ENCODE measurements at regions not wholly inside any gene's neighbourhood (a gene's known extent, or its start where the extent isn't known, plus 50 kb on each side); places are given as distances from the start of the nearest gene placed in this dataset.

DNA sequence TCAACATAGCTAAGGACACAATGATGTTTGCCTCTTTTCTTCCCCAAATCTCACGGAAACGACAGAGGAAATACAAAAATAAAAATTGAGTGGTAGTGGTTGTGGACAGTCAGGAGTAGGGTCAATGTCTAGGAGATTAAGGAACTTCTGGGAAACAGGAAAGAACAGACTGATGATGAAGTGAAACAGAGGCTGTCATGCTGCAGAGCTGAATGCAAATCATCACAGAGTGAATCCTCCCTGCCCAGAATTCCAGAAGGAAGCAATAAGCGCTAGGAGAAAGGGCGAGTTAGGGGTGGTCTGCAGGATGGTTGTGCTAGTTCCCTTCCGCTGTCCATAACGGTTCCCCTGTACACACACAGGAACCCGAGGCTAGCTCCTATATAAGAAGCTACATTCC, 64.7 kb upstream of the POMGNT2 start:
- peaks cover 13% of the 10 kb centered on the region for H3K27me3 Mint-ChIP-seq
- POLR2A ChIA-PET, result interaction anchor here (2.8 kb wide), 1 partner anchor 9 kb away, joined by 10 read pairs; no protein-coding TSS in a partner anchor

DNA sequence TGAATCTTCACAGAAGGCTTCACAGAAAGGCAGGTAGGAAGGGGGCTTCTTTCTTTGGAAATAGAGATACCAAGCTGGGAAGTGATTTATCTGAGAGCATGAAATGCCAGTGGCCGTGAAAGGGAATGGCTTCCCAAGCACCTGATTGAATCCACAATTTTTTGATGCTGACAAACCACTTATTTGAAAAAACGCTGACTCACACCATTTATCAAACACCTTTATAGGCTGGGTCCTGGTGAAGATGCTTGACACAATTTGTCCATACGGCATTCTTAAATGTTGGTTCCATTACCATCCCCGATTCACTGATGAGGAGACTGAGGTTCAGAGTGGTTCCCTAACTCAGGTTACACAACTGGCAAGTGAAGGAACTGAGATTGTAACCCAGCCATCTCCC, 64.1 kb upstream of the POMGNT2 start:
- Mint-ChIP-seq H3K4me3 (no peak overlapping the region), H3K4me1 (no peaks in the 10 kb centered on the region), H3K36me3 (ENCODE audit: low read depth) (peaks cover 52% of the 10 kb centered on the region), H3K27me3 (peaks cover 13% of the 10 kb centered on the region), H3K9me3 (peaks cover 53% of the 10 kb centered on the region), H3K27ac (no peak overlapping the region)
- CTCF ChIA-PET, result interaction anchor here (2.0 kb wide), 1 partner anchor 9 kb away, joined by 8 read pairs; no protein-coding TSS in a partner anchor
- no peak for DNase-seq
- POLR2A ChIA-PET, result interaction anchor here (2.8 kb wide), 1 partner anchor 10 kb away, joined by 10 read pairs; no protein-coding TSS in a partner anchor

More for the DNA sequence above, 64.7 kb upstream of the POMGNT2 start:
- no peak overlapping the region for H3K4me3 Mint-ChIP-seq
- CTCF ChIA-PET, result interaction anchor here (2.0 kb wide), 1 partner anchor 9 kb away, joined by 8 read pairs; no protein-coding TSS in a partner anchor
- DNase-seq, result no peak
- no peak overlapping the region for H3K27ac Mint-ChIP-seq
- no peaks in the 10 kb centered on the region for H3K4me1 Mint-ChIP-seq
- H3K9me3 Mint-ChIP-seq, result peaks cover 55% of the 10 kb centered on the region
- H3K36me3 Mint-ChIP-seq (ENCODE audit: low read depth), result peaks cover 50% of the 10 kb centered on the region

DNA sequence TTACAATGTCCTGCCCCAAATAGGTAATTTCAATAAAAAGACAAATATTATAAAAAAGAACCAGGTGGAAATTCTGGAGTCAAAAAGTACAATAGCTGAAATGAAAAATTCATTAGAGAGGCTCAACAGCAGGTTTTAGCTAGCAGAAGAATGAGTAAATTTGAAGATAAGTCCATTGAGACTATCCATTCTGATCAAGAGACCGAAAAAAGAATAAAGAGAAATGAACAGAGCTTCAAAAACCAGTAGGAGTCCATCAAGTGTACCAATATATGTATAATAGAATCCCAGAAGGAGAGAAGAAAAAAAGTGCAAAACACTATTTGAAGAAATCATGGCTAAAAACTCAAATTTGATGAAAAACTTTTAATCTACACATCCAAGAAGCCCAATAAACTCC, 60.5 kb upstream of the POMGNT2 start:
- Mint-ChIP-seq H3K27ac (no peak overlapping the region), H3K36me3 (ENCODE audit: low read depth) (peaks cover 39% of the 10 kb centered on the region), H3K27me3 (peaks cover 7% of the 10 kb centered on the region), H3K9me3 (peaks cover 30% of the 10 kb centered on the region), H3K4me3 (no peak overlapping the region), H3K4me1 (peaks cover 28% of the 10 kb centered on the region)
- ChIA-PET CTCF (no interaction called here), POLR2A (interaction anchor here (0.9 to 1.8 kb wide), 3 partner anchors 8 to 120 kb away, joined by 3 to 6 read pairs (median 5); partner anchors contain the start of gene SNRK)
- no peak for DNase-seq

DNA sequence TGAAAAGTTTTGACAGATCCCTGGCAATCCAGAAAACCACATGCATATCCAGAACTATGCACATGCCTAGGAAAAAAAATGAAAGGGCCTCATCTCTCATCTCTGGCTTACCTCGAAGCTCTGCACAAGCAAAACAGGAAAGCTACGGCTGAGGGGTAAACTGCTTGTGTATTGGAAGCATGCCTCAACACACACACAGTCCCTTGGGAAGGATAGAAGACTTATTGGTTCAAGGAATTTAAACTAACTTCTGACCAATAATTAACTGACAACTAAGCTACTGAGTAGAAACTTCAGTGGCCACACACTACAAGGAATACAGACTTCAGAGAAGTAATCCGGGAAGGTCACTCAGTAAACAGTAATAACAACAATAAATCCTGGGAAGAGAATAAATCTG, 59.9 kb upstream of the POMGNT2 start:
- no peak for DNase-seq
- peaks cover 28% of the 10 kb centered on the region for H3K4me1 Mint-ChIP-seq
- H3K9me3 Mint-ChIP-seq, result peaks cover 28% of the 10 kb centered on the region
- peaks cover 5% of the 10 kb centered on the region for H3K27me3 Mint-ChIP-seq
- H3K27ac Mint-ChIP-seq, result no peak overlapping the region
- ChIA-PET POLR2A (interaction anchor here (0.9 to 1.8 kb wide), 3 partner anchors 8 to 121 kb away, joined by 3 to 6 read pairs (median 5); partner anchors contain the start of gene SNRK), CTCF (interaction anchor here (0.6 to 4.1 kb wide), 2 partner anchors 14 to 169 kb away, joined by 3 to 28 read pairs; no protein-coding TSS in a partner anchor)
- no peak overlapping the region for H3K4me3 Mint-ChIP-seq
- peaks cover 34% of the 10 kb centered on the region for H3K36me3 Mint-ChIP-seq (ENCODE audit: low read depth)

DNA sequence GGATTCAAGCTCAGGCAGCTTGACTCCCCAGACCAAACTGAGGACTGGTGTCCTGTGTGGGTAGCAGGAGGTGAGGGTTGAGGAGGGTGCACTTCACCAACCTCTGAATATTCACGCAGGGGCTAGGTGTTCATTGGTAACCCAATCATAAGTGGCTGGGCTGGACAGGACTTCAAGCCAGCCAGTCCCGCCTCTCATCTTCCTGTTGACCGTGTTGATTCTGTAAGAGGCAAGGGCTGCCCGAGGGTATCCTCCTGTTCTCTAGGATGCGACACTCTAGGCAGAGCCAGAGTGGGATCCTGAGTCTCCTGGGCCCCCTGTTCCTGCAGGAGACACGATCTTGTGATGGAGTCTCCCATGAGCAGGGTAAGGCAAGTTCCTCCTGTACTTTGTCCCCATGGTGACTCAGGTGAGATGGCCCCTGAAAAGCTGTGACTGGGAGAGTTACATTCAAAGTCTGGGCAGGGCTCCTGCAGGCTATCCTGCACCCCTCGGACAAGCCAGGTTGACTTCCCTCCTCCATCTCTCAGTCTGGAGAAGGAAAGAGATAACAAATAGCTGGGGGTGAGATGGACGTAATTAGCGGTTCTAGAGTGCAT, 58.1 kb upstream of the POMGNT2 start:
- H3K9me3 Mint-ChIP-seq, result peaks cover 21% of the 10 kb centered on the region
- H3K4me1 Mint-ChIP-seq, result peaks cover 28% of the 10 kb centered on the region
- ChIA-PET CTCF (interaction anchor here (0.9 to 4.1 kb wide), 4 partner anchors 16 to 214 kb away, joined by 3 to 28 read pairs (median 9); partner anchors contain the start of gene SNRK), POLR2A (interaction anchor here (1.0 to 2.7 kb wide), 4 partner anchors 11 to 30 kb away, joined by 3 to 41 read pairs (median 6); no protein-coding TSS in a partner anchor)
- peaks cover 31% of the 10 kb centered on the region for H3K36me3 Mint-ChIP-seq (ENCODE audit: low read depth)
- H3K4me3 Mint-ChIP-seq, result no peak overlapping the region
- peaks cover 2% of the 10 kb centered on the region for H3K27me3 Mint-ChIP-seq
- DNase-seq, result no peak
- H3K27ac Mint-ChIP-seq, result peak overlapping the region; percentile 97

DNA sequence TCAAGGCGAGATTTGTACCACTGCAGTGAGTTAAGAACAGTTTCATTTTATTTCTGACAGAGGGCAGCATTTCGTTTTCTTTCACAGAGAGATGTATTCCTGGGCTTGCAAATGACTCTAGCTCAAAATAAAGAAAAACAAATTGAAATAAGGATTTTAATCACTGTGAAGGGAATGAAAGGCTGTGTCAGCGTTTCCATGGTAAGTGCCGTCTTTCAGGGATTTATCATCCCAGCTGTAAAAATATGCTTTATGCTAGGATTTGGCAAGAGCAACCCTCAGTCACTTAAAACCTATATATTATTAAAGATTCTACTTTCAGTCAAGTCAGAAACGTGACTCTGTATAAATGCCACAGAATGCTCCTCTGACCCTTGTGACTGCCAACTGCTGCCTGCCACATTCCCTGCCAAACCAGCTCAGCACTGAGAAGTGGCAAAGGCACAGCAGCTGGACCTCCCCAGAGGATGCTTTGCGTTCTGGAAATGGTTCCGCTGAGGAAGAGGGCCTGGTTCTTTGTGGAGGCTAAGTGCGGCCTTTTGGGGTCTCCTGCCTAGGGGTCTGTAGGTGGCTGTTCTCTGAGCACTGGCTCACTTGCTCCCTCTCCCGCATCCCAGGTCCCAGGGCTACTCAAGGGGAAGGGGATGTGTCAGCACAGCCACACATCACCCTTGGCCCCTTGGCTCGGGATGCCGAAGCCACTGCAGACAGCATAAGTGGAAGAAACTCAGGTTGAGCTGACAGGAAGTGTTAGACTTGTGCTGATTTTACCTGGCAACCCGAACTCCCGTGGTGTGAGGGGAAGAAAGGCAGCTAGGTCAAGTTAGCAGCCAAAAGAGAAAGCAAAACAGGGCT, 56.6 kb upstream of the POMGNT2 start:
- Mint-ChIP-seq H3K4me1 (peaks cover 28% of the 10 kb centered on the region), H3K36me3 (ENCODE audit: low read depth) (peaks cover 29% of the 10 kb centered on the region), H3K27me3 (peaks cover 2% of the 10 kb centered on the region), H3K27ac (peak overlapping the region; percentile 97), H3K4me3 (peak overlapping the region; percentile 61), H3K9me3 (peaks cover 19% of the 10 kb centered on the region)
- ChIA-PET POLR2A (interaction anchor here (0.7 to 2.7 kb wide), 16 partner anchors 18 to 340 kb away, joined by 3 to 41 read pairs (median 5); partner anchors contain the start of gene SNRK), CTCF (interaction anchor here (0.6 to 4.1 kb wide), 36 partner anchors 8 to 971 kb away, joined by 3 to 64 read pairs (median 4); partner anchors contain the start of genes ANO10 and SNRK)
- DNase-seq, result peak; percentile 70

DNA sequence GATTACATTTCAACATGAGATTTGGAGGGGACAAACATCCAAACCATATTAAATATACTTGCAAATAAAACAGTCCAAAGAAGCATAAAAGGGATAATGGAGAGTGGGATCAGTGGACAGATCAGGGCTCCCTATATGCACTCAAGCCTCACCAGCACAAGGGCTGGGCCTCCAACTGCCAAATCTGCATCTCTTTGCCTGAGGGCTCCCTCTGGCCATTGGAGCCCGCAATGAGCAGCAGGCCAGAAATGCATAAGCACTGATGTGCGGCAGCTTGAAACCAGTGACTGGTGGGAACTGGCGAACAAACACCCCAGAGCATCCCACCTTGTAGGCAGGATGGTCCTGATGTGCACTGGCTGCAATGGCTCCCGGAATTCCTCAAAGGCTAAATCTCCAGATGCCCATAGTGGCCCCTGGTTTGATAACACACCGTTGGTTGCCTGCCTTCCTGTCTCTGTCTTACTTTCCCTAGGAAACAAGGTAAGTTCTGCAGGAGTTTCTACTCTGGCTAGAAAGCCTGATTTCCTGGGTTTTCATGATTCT, 55.9 kb upstream of the POMGNT2 start:
- Mint-ChIP-seq H3K4me3 (no peak overlapping the region), H3K9me3 (peaks cover 17% of the 10 kb centered on the region), H3K27me3 (no peaks in the 10 kb centered on the region), H3K4me1 (peaks cover 28% of the 10 kb centered on the region), H3K36me3 (ENCODE audit: low read depth) (peaks cover 25% of the 10 kb centered on the region), H3K27ac (peak overlapping the region; percentile 97)
- DNase-seq, result no peak
- POLR2A ChIA-PET, result interaction anchor here (0.7 to 2.7 kb wide), 13 partner anchors 18 to 341 kb away, joined by 3 to 41 read pairs (median 5); partner anchors contain the start of gene SNRK
- CTCF ChIA-PET, result interaction anchor here (0.6 to 4.1 kb wide), 31 partner anchors 8 to 970 kb away, joined by 3 to 64 read pairs (median 4); partner anchors contain the start of genes ANO10 and SNRK

DNA sequence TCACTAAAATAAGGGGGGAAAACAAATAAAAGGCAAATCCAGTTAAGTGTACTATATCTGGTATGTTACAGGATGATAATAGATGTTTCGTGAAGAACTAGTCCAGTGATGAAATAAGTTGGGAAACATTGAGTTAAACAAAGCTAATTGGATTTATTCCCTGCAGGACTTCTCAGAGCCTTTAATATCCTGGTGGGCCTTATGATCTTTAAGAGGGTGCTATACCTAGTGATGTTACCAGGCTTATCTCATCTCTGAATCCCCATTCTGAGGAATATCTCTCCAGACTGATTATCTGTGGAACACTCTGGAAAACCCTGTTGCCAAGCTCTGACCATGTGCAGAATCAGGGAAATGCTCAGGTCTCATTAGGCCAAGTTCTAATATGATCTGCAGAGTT, 54.8 kb upstream of the POMGNT2 start:
- no peaks in the 10 kb centered on the region for H3K27me3 Mint-ChIP-seq
- H3K36me3 Mint-ChIP-seq (ENCODE audit: low read depth), result peaks cover 14% of the 10 kb centered on the region
- H3K9me3 Mint-ChIP-seq, result peaks cover 6% of the 10 kb centered on the region
- POLR2A ChIA-PET, result interaction anchor here (0.9 to 1.6 kb wide), 4 partner anchors 20 to 340 kb away, joined by 3 read pairs; partner anchors contain the start of gene SNRK
- peaks cover 28% of the 10 kb centered on the region for H3K4me1 Mint-ChIP-seq
- no peak overlapping the region for H3K4me3 Mint-ChIP-seq
- H3K27ac Mint-ChIP-seq, result no peak overlapping the region
- CTCF ChIA-PET, result interaction anchor here (0.8 to 3.7 kb wide), 7 partner anchors 14 to 384 kb away, joined by 3 to 64 read pairs (median 4); no protein-coding TSS in a partner anchor
- no peak for DNase-seq

DNA sequence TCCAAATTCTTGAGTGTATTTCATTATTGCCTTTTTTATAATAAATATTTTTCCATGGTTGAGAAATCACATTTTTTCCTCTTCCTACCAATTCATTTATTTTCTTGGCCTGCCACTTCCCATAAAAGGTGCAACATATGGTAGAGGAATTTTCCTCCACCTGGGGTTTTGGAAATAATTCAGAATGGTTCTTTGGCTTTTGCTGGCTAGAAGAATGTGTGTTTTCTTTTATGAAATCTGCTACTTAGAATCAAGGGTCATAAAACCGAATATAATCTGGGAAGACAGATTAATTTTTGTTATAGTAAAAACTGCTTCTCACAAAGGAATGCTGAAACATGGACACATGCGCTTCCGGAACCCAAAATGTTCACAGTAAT, 54.0 kb upstream of the POMGNT2 start:
- H3K27ac Mint-ChIP-seq, result no peak overlapping the region
- ChIA-PET CTCF (interaction anchor here (0.7 to 3.7 kb wide), 3 partner anchors 20 to 342 kb away, joined by 4 to 64 read pairs (median 4); no protein-coding TSS in a partner anchor), POLR2A (no interaction called here)
- H3K4me1 Mint-ChIP-seq, result peaks cover 28% of the 10 kb centered on the region
- H3K9me3 Mint-ChIP-seq, result peaks cover 4% of the 10 kb centered on the region
- H3K4me3 Mint-ChIP-seq, result no peak overlapping the region
- DNase-seq, result no peak
- no peaks in the 10 kb centered on the region for H3K27me3 Mint-ChIP-seq
- H3K36me3 Mint-ChIP-seq (ENCODE audit: low read depth), result peaks cover 8% of the 10 kb centered on the region

DNA sequence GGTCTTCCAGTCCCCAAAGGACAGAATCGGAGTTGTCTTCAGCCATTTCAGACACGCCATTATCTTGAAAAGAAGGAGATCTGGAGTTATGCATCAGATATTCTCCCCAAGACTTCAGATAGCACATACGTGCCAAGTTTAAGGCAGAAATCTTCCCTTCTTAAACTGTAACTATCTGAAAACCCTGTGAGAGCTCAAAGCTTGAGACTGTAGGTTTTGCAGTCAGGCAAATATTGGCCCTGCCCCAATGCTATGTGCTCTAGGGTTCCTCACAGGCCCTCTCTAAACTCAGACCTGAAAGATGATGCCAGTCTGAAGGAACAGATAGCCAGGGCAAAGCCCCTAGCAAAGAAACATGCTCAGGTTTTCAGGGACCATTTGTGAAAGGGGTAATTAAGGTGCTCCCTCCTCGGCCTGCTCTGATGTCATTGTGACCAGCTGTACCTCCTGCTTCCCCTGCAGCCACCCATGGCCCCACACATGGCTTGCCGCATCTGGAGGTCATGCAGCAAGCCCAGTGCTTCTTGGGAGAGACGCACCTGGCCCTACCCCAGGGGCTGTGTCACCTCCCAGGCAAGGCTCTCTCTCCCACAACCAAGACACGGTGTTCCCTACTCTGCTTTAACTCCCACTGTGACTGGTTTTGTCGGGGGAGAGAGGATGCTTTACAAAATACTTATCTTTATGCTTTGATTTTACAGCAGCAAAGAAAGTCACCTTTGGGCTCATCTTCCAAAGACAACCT, 53.4 kb upstream of the POMGNT2 start:
- no peaks in the 10 kb centered on the region for H3K9me3 Mint-ChIP-seq
- H3K4me1 Mint-ChIP-seq, result peaks cover 25% of the 10 kb centered on the region
- H3K27ac Mint-ChIP-seq, result no peak overlapping the region
- peaks cover 3% of the 10 kb centered on the region for H3K36me3 Mint-ChIP-seq (ENCODE audit: low read depth)
- CTCF ChIA-PET, result no interaction called here
- POLR2A ChIA-PET, result no interaction called here
- no peak for DNase-seq
- no peaks in the 10 kb centered on the region for H3K27me3 Mint-ChIP-seq
- no peak overlapping the region for H3K4me3 Mint-ChIP-seq

DNA sequence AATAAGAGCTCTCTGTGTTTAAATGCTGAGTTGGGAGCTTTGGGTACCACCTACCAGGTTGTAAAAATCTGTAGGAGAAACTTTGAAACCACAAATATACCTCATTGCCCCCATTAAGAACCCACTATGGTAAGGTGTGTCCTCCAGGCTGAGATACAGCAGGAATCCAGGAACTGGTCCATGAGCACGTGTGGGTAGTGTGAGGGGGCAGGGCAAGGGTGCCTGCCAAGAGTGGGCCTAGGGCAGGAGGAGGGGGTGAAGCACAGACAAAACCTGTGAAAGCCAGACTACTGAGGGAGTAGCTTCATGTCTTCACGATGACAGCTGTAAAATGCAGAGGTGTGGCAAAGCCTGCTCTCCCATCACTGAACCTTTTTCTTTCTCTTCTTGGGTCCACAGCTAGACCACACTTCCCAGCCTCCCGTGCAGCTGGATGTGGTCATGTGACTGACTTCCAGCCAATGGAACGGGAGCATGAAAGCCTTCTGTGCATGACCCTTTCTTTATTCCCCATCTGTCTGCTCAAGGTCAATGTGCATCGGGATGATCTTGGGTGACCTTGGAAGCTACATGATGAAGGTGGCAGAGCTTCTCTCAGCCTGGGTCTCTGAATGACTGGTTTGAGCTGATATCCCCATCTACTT, 51.1 kb upstream of the POMGNT2 start:
- Mint-ChIP-seq H3K36me3 (ENCODE audit: low read depth) (no peaks in the 10 kb centered on the region), H3K4me1 (peaks cover 1% of the 10 kb centered on the region), H3K27me3 (peaks cover 4% of the 10 kb centered on the region), H3K9me3 (no peaks in the 10 kb centered on the region), H3K27ac (no peak overlapping the region), H3K4me3 (no peak overlapping the region)
- DNase-seq, result no peak
- ChIA-PET POLR2A (no interaction called here), CTCF (interaction anchor here (1.1 kb wide), 1 partner anchor 221 kb away, joined by 4 read pairs; no protein-coding TSS in a partner anchor)

Measured in activated CD4-positive, alpha-beta memory T cell treated with anti-CD3 and anti-CD28 coated beads, Interleukin-2, amount 10 ng/mL, durations not matched to agents 7 days and 5 days (primary cell).